GM23338 (cell line): ENCODE measurements at regions not wholly inside any gene's neighbourhood (a gene's known extent, or its start where the extent isn't known, plus 50 kb on each side); places are given as distances from the start of the nearest gene placed in this dataset.
A peak's percentile ranks its signal among the peaks of the same experiment; 100 is the strongest.

ENCODE experiments used
- ATAC-seq: fragments of 200-7000 bp; cut with Tn5 transposase; 3 replicates; pipeline ENCODE4 v1.9.1; 2020
- DNase-seq: peaks from one replicate; pipeline ENCODE4 v3.0.0-alpha.2; 2015; ENCODE audit warnings: low spot score
- H2AFZ ChIP-seq: fragments of 200-600 bp; sonication (generic); 2 replicates; pipeline ENCODE4 v1.8.0; 2016; ENCODE audit warnings: antibody characterized with exemption, mild to moderate bottlenecking, moderate library complexity
- H3F3A ChIP-seq: fragments of 200-600 bp; sonication (generic); replicated peaks from 2 replicates; pipeline ENCODE4 v1.8.0; 2017; ENCODE audit warnings: antibody characterized with exemption, mixed run types, low read depth
- H3K27ac ChIP-seq: fragments of 200-600 bp; sonication (generic); 2 replicates; pipeline ENCODE4 v1.6.1; 2016; ENCODE audit warnings: low read depth
- H3K27me3 ChIP-seq: fragments of 200-600 bp; sonication (generic); 2 replicates; pipeline ENCODE4 v1.8.0; 2016; ENCODE audit warnings: mild to moderate bottlenecking, mixed run types, moderate library complexity; ENCODE audit not compliant: insufficient read depth
- H3K36me3 ChIP-seq: fragments of 200-600 bp; sonication (generic); 2 replicates; pipeline ENCODE4 v1.8.0; 2016; ENCODE audit warnings: mild to moderate bottlenecking; ENCODE audit not compliant: insufficient read depth
- H3K4me1 ChIP-seq: fragments of 200-600 bp; sonication (generic); 2 replicates; pipeline ENCODE4 v1.8.0; 2016; ENCODE audit warnings: mild to moderate bottlenecking, moderate library complexity; ENCODE audit not compliant: insufficient read depth
- H3K4me2 ChIP-seq: fragments of 200-600 bp; sonication (generic); 2 replicates; pipeline ENCODE4 v1.7.1; 2017; ENCODE audit warnings: mixed run types
- H3K4me3 ChIP-seq: fragments of 200-600 bp; sonication (generic); 2 replicates; pipeline ENCODE4 v1.6.1; 2016; ENCODE audit warnings: mixed run types
- H3K79me2 ChIP-seq: fragments of 200-600 bp; sonication (generic); replicated peaks from 2 replicates; pipeline ENCODE4 v1.8.0; 2017; ENCODE audit warnings: mild to moderate bottlenecking; ENCODE audit not compliant: insufficient read depth
- H3K9me2 ChIP-seq: fragments of 200-600 bp; sonication (generic); 2 replicates; pipeline ENCODE4 v1.8.0; 2017; ENCODE audit not compliant: insufficient read depth
- H4K20me1 ChIP-seq: fragments of 200-600 bp; sonication (generic); replicated peaks from 2 replicates; pipeline ENCODE4 v1.8.0; 2017; ENCODE audit warnings: mild to moderate bottlenecking; ENCODE audit not compliant: insufficient read depth
- H3K27ac Mint-ChIP-seq: 2 replicates; pipeline ENCODE4 v1.8.0; 2020; ENCODE audit warnings: inconsistent platforms, mild to moderate bottlenecking, moderate library complexity, mixed read lengths
- H3K27me3 Mint-ChIP-seq: 3 replicates; pipeline ENCODE4 v1.8.0; 2022; ENCODE audit warnings: low read depth, mild to moderate bottlenecking, moderate library complexity, mixed read lengths, inconsistent platforms; ENCODE audit not compliant: insufficient read depth, poor library complexity
- H3K36me3 Mint-ChIP-seq: 3 replicates; pipeline ENCODE4 v1.8.0; 2021; ENCODE audit warnings: low read depth, mild to moderate bottlenecking, inconsistent platforms, moderate library complexity, mixed read lengths
- H3K4me1 Mint-ChIP-seq: 3 replicates; pipeline ENCODE4 v1.8.0; 2020; ENCODE audit warnings: mild to moderate bottlenecking, inconsistent platforms, mixed read lengths
- H3K4me3 Mint-ChIP-seq: 3 replicates; pipeline ENCODE4 v1.8.0; 2021; ENCODE audit warnings: moderate library complexity, mild to moderate bottlenecking, inconsistent platforms, mixed read lengths
- H3K9me3 Mint-ChIP-seq: 3 replicates; pipeline ENCODE4 v1.8.0; 2020; ENCODE audit warnings: moderate library complexity, mild to moderate bottlenecking, inconsistent platforms, mixed read lengths
- CREB1 ChIP-seq: fragments of 250-450 bp; sonication (Bioruptor Pico); IDR thresholded peaks from 2 replicates; pipeline ENCODE4 v1.5.0; 2020; ENCODE audit warnings: low read depth, mild to moderate bottlenecking, moderate library complexity
- EZH2 ChIP-seq: fragments of 200-600 bp; sonication (generic); IDR thresholded peaks from one replicate; pipeline ENCODE4 v1.8.0; 2017; ENCODE audit warnings: antibody characterized with exemption, mild to moderate bottlenecking, low read depth; ENCODE audit not compliant: unreplicated experiment
- EZH2phosphoT487 ChIP-seq: fragments of 200-600 bp; sonication (generic); IDR thresholded peaks from one replicate; pipeline ENCODE4 v1.8.1; 2018; ENCODE audit warnings: antibody characterized with exemption; ENCODE audit not compliant: unreplicated experiment
- JUNB ChIP-seq: IDR thresholded peaks from one replicate; pipeline ENCODE4 v1.6.1; 2016; ENCODE audit warnings: antibody characterized with exemption; ENCODE audit not compliant: unreplicated experiment
- NANOG ChIP-seq: IDR thresholded peaks from 2 replicates; pipeline ENCODE4 v1.6.1; 2016; ENCODE audit warnings: antibody characterized with exemption, borderline replicate concordance
- POLR2AphosphoS5 ChIP-seq: IDR thresholded peaks from 2 replicates; pipeline ENCODE4 v1.6.1; 2016; ENCODE audit warnings: antibody characterized with exemption, low read depth
- STAT1 ChIP-seq: IDR thresholded peaks from one replicate; pipeline ENCODE4 v1.6.1; 2016; ENCODE audit warnings: antibody characterized with exemption; ENCODE audit not compliant: unreplicated experiment
- ZNF114 ChIP-seq: fragments of 250-450 bp; sonication (Bioruptor Pico); IDR thresholded peaks from 2 replicates; pipeline ENCODE4 v1.5.0; 2020; ENCODE audit warnings: mild to moderate bottlenecking, moderate library complexity
- ZNF331 ChIP-seq: fragments of 250-450 bp; sonication (Bioruptor Pico); IDR thresholded peaks from 2 replicates; pipeline ENCODE4 v1.5.0; 2020; ENCODE audit warnings: low read depth, mild to moderate bottlenecking, moderate library complexity
- TF ChIP-seq, protein P1 (sequence below): IDR thresholded peaks from one replicate; pipeline ENCODE4 v1.6.1; 2018; ENCODE audit warnings: antibody characterized with exemption; ENCODE audit not compliant: unreplicated experiment
- TF ChIP-seq, protein P2 (sequence below), 2 experiments: fragments of 200-600 bp in 1 of 2; sonication (generic) in 1 of 2; conservative IDR thresholded peaks; 2 replicates each; pipeline versions ENCODE4 v1.5.1 to v1.6.1; 2016 to 2017; ENCODE audit warnings: antibody characterized with exemption in 2 of 2, low read depth in 2 of 2, mild to moderate bottlenecking in 2 of 2, moderate library complexity in 1 of 2

DNA sequence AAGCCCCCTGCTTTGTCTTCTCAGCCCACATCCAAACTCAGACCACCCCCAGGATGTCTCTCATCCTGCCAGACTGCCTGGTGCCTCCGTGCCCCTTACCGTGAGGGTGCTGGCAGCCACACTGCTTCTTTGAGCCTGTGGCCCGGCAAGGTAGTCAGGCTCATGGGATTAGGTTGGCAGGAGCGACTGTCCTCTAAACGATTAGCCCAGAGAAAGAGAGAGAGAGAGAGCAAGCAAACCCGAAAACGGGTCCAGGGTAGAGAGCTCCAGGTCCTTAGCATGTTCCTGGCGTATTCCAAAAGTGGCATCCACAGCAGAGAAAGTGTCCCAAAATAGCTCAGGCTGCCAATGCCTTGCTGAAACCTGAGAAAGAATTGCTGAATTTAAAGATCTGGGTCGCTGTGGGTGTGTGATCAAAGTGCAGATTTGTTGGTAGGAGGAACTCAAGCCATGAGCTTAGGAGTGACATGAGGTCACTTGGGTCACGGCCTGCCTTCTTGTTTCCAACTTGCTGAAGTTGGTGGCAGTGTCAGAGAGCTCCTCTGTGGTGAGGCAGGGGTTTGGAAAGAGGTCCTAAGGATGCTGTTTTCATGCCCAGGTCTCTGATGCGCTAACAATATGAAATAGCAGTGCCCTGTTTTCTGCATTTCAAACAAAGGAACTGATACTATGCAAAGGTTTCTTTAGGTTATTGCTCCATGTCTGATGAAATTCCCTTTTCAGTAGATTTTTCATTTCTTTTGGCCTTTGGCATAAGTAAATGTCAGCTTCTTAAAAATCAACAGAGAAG is 81.6 kb downstream of the RTL9 start:
- Histone ChIP-seq H3F3A (no peaks in the 10 kb centered on the region), H4K20me1 (no peaks in the 10 kb centered on the region), H3K79me2 (no peaks in the 10 kb centered on the region), H3K4me1 (peaks cover 15% of the 10 kb centered on the region), H3K27me3 (no peaks in the 10 kb centered on the region), H3K27ac (no peak overlapping the region), H2AFZ (no peak overlapping the region), H3K36me3 (no peaks in the 10 kb centered on the region), H3K9me2 (no peaks in the 10 kb centered on the region), H3K4me2 (no peak overlapping the region), H3K4me3 (no peak overlapping the region)
- Mint-ChIP-seq H3K36me3 (no peaks in the 10 kb centered on the region), H3K27me3 (no peaks in the 10 kb centered on the region), H3K4me1 (peaks cover 28% of the 10 kb centered on the region; the same call in 2 of the 3 replicates), H3K4me3 (no peak overlapping the region), H3K9me3 (no peaks in the 10 kb centered on the region; the same call in 2 of the 3 replicates), H3K27ac (peak overlapping the region; percentile 71)
- DNase-seq (no peak), ATAC-seq (no peak)
- TF ChIP-seq ZNF114 (CRISPR knock-in tag) (no peak), EZH2phosphoT487 (no peak), JUNB (no peak), CREB1 (CRISPR knock-in tag) (no peak), ZNF331 (CRISPR knock-in tag) (no peak), NANOG (no peak), STAT1 (no peak), EZH2 (no peak), POLR2AphosphoS5 (no peak)
- TF ChIP-seq, protein P1, sequence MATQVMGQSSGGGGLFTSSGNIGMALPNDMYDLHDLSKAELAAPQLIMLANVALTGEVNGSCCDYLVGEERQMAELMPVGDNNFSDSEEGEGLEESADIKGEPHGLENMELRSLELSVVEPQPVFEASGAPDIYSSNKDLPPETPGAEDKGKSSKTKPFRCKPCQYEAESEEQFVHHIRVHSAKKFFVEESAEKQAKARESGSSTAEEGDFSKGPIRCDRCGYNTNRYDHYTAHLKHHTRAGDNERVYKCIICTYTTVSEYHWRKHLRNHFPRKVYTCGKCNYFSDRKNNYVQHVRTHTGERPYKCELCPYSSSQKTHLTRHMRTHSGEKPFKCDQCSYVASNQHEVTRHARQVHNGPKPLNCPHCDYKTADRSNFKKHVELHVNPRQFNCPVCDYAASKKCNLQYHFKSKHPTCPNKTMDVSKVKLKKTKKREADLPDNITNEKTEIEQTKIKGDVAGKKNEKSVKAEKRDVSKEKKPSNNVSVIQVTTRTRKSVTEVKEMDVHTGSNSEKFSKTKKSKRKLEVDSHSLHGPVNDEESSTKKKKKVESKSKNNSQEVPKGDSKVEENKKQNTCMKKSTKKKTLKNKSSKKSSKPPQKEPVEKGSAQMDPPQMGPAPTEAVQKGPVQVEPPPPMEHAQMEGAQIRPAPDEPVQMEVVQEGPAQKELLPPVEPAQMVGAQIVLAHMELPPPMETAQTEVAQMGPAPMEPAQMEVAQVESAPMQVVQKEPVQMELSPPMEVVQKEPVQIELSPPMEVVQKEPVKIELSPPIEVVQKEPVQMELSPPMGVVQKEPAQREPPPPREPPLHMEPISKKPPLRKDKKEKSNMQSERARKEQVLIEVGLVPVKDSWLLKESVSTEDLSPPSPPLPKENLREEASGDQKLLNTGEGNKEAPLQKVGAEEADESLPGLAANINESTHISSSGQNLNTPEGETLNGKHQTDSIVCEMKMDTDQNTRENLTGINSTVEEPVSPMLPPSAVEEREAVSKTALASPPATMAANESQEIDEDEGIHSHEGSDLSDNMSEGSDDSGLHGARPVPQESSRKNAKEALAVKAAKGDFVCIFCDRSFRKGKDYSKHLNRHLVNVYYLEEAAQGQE, result no peak
- TF ChIP-seq, protein P2, sequence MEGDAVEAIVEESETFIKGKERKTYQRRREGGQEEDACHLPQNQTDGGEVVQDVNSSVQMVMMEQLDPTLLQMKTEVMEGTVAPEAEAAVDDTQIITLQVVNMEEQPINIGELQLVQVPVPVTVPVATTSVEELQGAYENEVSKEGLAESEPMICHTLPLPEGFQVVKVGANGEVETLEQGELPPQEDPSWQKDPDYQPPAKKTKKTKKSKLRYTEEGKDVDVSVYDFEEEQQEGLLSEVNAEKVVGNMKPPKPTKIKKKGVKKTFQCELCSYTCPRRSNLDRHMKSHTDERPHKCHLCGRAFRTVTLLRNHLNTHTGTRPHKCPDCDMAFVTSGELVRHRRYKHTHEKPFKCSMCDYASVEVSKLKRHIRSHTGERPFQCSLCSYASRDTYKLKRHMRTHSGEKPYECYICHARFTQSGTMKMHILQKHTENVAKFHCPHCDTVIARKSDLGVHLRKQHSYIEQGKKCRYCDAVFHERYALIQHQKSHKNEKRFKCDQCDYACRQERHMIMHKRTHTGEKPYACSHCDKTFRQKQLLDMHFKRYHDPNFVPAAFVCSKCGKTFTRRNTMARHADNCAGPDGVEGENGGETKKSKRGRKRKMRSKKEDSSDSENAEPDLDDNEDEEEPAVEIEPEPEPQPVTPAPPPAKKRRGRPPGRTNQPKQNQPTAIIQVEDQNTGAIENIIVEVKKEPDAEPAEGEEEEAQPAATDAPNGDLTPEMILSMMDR (conservative IDR thresholded peaks at IDR 0.05; ENCODE audit: low read depth in 2 of 2), result no peak
